A673 (cell line): ENCODE measurements at regions not wholly inside any gene's neighbourhood (a gene's known extent, or its start where the extent isn't known, plus 50 kb on each side); places are given as distances from the start of the nearest gene placed in this dataset.

Experiments
- EZH2 ChIP-seq: fragments of 200-600 bp; sonication (generic); IDR thresholded peaks from 2 replicates; pipeline ENCODE4 v1.6.1; 2017; ENCODE audit warnings: borderline replicate concordance, low read depth, mild to moderate bottlenecking, mixed read lengths, antibody characterized with exemption, low read length; ENCODE audit not compliant: poor library complexity, severe bottlenecking
- TF ChIP-seq, protein P1 (sequence below): fragments of 300-800, 200-600 bp; sonication (generic); conservative IDR thresholded peaks from 2 replicates; pipeline ENCODE4 v1.5.1; 2017; ENCODE audit warnings: low read depth, mild to moderate bottlenecking, antibody characterized with exemption, low read length, moderate library complexity, mixed read lengths

DNA sequence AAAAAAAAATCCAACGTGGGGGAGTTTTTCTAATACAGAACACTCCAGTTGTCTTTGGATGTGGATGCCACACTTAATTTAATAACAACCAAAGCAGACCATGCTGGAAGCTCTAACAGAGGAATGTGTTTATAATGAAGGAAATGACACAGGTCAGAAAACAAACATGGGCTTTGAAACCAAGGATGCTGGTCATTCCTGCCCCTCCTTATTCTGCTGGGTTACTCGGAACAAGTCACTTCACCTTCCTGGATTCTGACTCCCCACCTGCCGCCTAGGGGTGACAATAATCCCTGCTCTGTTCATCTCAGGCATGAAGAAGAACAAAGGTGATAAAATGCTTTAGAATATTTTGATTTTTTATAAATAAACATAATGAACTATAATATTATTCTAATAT is 240.9 kb upstream of the ADAMTS9 start:
- TF ChIP-seq, protein P1, sequence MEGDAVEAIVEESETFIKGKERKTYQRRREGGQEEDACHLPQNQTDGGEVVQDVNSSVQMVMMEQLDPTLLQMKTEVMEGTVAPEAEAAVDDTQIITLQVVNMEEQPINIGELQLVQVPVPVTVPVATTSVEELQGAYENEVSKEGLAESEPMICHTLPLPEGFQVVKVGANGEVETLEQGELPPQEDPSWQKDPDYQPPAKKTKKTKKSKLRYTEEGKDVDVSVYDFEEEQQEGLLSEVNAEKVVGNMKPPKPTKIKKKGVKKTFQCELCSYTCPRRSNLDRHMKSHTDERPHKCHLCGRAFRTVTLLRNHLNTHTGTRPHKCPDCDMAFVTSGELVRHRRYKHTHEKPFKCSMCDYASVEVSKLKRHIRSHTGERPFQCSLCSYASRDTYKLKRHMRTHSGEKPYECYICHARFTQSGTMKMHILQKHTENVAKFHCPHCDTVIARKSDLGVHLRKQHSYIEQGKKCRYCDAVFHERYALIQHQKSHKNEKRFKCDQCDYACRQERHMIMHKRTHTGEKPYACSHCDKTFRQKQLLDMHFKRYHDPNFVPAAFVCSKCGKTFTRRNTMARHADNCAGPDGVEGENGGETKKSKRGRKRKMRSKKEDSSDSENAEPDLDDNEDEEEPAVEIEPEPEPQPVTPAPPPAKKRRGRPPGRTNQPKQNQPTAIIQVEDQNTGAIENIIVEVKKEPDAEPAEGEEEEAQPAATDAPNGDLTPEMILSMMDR, result no peak
- TF ChIP-seq EZH2, result no peak
